IMR-90 (cell line): ENCODE measurements at regions not wholly inside any gene's neighbourhood (a gene's known extent, or its start where the extent isn't known, plus 50 kb on each side); places are given as distances from the start of the nearest gene placed in this dataset.

ENCODE experiments used
- ATAC-seq: fragments of 200-7000 bp; cut with Tn5 transposase; 2 replicates; pipeline ENCODE4 v1.9.1; 2020; ENCODE audit warnings: low read depth, mild to moderate bottlenecking, moderate library complexity
- BruUV-seq: library from RNA; stranded (reverse); fragments of 400-500 nt; replicated peaks from 2 replicates; lab custom pipeline; 2021; lab: Mats Ljungman, UMichigan
- CTCF ChIA-PET: fragments of 300-600 bp; formaldehyde crosslinking; extraction: SDS; loops from one replicate; lab custom pipeline; 2021; ENCODE audit warnings: antibody characterized with exemption; lab: Yijun Ruan, JAX
- POLR2A ChIA-PET: fragments of 300-600 bp; sonication (Branson Sonifier 250); formaldehyde crosslinking; loops from one replicate; lab custom pipeline; 2022; ENCODE audit warnings: antibody characterized with exemption; ENCODE audit not compliant: unreplicated experiment; lab: Charles Lee
- DNase-seq: peaks from one replicate; pipeline ENCODE4 v3.0.0; 2013
- H2AFZ ChIP-seq: replicated peaks from 2 replicates; pipeline ENCODE3; 2013; ENCODE audit warnings: low read length, mild to moderate bottlenecking; ENCODE audit not compliant: poor library complexity
- H2AK5ac ChIP-seq: 2 replicates; pipeline ENCODE4 v1.6.1; 2013; ENCODE audit warnings: low read depth, low read length, inconsistent platforms
- H2AK9ac ChIP-seq: replicated peaks from 2 replicates; pipeline ENCODE3; 2013; ENCODE audit warnings: mild to moderate bottlenecking, low read depth, low read length, moderate library complexity; ENCODE audit not compliant: poor library complexity
- H2BK120ac ChIP-seq: 2 replicates; pipeline ENCODE4 v1.6.1; 2013; ENCODE audit warnings: low read depth, low read length, inconsistent platforms
- H2BK15ac ChIP-seq: 3 replicates; pipeline ENCODE4 v1.6.1; 2013; ENCODE audit warnings: low read depth, low read length, inconsistent platforms
- H2BK20ac ChIP-seq: 2 replicates; pipeline ENCODE4 v1.6.1; 2013; ENCODE audit warnings: low read depth, mild to moderate bottlenecking, inconsistent platforms, low read length, moderate library complexity
- H2BK5ac ChIP-seq: 2 replicates; pipeline ENCODE4 v1.6.1; 2013; ENCODE audit warnings: mild to moderate bottlenecking, low read depth, low read length, inconsistent platforms; ENCODE audit not compliant: poor library complexity, severe bottlenecking
- H3K14ac ChIP-seq: replicated peaks from 2 replicates; pipeline ENCODE4 v1.6.1; 2013; ENCODE audit warnings: low read depth, low read length, inconsistent platforms
- H3K18ac ChIP-seq: 2 replicates; pipeline ENCODE4 v1.6.1; 2013; ENCODE audit warnings: low read depth, low read length, control low read depth
- H3K23ac ChIP-seq: 2 replicates; pipeline ENCODE4 v1.6.1; 2013; ENCODE audit warnings: low read depth, low read length, inconsistent platforms
- H3K27ac ChIP-seq: 2 replicates; pipeline ENCODE4 v1.5.1; 2013; ENCODE audit warnings: mild to moderate bottlenecking, control low read depth, low read length; ENCODE audit not compliant: insufficient read depth
- H3K27me3 ChIP-seq: 2 replicates; pipeline ENCODE4 v1.6.1; 2013; ENCODE audit warnings: low read length; ENCODE audit not compliant: control insufficient read depth, insufficient read depth
- H3K36me3 ChIP-seq: 2 replicates; pipeline ENCODE4 v1.6.1; 2013; ENCODE audit warnings: low read length, mixed read lengths; ENCODE audit not compliant: control insufficient read depth, insufficient read depth
- H3K4ac ChIP-seq: 2 replicates; pipeline ENCODE4 v1.6.1; 2013; ENCODE audit warnings: low read depth, low read length, inconsistent platforms
- H3K4me1 ChIP-seq: 2 replicates; pipeline ENCODE4 v1.6.1; 2013; ENCODE audit warnings: low read length, mixed read lengths; ENCODE audit not compliant: control insufficient read depth, insufficient read depth
- H3K4me2 ChIP-seq: 2 replicates; pipeline ENCODE4 v1.6.1; 2013; ENCODE audit warnings: low read depth, mild to moderate bottlenecking, control low read depth, low read length, moderate library complexity
- H3K4me3 ChIP-seq: 2 replicates; pipeline ENCODE4 v1.5.1; 2013; ENCODE audit warnings: low read depth, mild to moderate bottlenecking, control low read depth, low read length, moderate library complexity; ENCODE audit not compliant: insufficient read depth
- H3K56ac ChIP-seq: 2 replicates; pipeline ENCODE4 v1.6.1; 2013; ENCODE audit warnings: low read length, inconsistent platforms; ENCODE audit not compliant: insufficient read depth; ENCODE audit errors: extremely low read depth
- H3K79me1 ChIP-seq, 2 experiments: 2 replicates each; pipeline ENCODE4 v1.6.1; 2013; ENCODE audit warnings: low read length in 2 of 2, inconsistent platforms in 1 of 2, low read depth in 1 of 2
- H3K9ac ChIP-seq: 2 replicates; pipeline ENCODE4 v1.6.1; 2013; ENCODE audit warnings: low read depth, low read length, control low read depth
- H3K9me1 ChIP-seq: 2 replicates; pipeline ENCODE4 v1.6.1; 2013; ENCODE audit warnings: low read length, inconsistent platforms; ENCODE audit not compliant: insufficient read depth
- H3K9me3 ChIP-seq: 2 replicates; pipeline ENCODE4 v1.6.1; 2013; ENCODE audit warnings: low read length; ENCODE audit not compliant: control insufficient read depth, insufficient read depth
- H4K20me1 ChIP-seq: 2 replicates; pipeline ENCODE4 v1.6.1; 2013; ENCODE audit warnings: low read length, inconsistent platforms; ENCODE audit not compliant: insufficient read depth
- H4K5ac ChIP-seq: 2 replicates; pipeline ENCODE4 v1.6.1; 2013; ENCODE audit warnings: mild to moderate bottlenecking, low read depth, low read length, control low read depth
- H4K8ac ChIP-seq, 2 experiments: 2 replicates each; pipeline ENCODE4 v1.6.1; 2013; ENCODE audit warnings: low read depth in 2 of 2, low read length in 2 of 2, control low read depth in 1 of 2, inconsistent platforms in 1 of 2
- H4K91ac ChIP-seq: 2 replicates; pipeline ENCODE4 v1.6.1; 2013; ENCODE audit warnings: low read depth, low read length, inconsistent platforms; ENCODE audit not compliant: insufficient read depth
- BHLHE40 ChIP-seq: fragments of 150-350 bp; IDR thresholded peaks from 2 replicates; pipeline ENCODE4 v1.6.1; 2016; ENCODE audit warnings: mild to moderate bottlenecking, low read depth, low read length
- CEBPB ChIP-seq: IDR thresholded peaks from 2 replicates; pipeline ENCODE4 v1.6.1; 2012; ENCODE audit warnings: low read depth, low read length, improper control_type of control experiment
- CHD1 ChIP-seq: IDR thresholded peaks from 2 replicates; pipeline ENCODE4 v1.6.1; 2012; ENCODE audit warnings: low read depth, low read length, improper control_type of control experiment
- CTCF ChIP-seq: conservative IDR thresholded peaks from 2 replicates; pipeline ENCODE4 v1.5.1; 2012; ENCODE audit warnings: mild to moderate bottlenecking, low read depth, low read length, improper control_type of control experiment
- FOS ChIP-seq: fragments of 150-350 bp; IDR thresholded peaks from 2 replicates; pipeline ENCODE4 v1.6.1; 2016; ENCODE audit warnings: low read depth, low read length
- MAFK ChIP-seq: IDR thresholded peaks from 2 replicates; pipeline ENCODE4 v1.6.1; 2012; ENCODE audit warnings: low read depth, low read length, improper control_type of control experiment
- MAZ ChIP-seq: IDR thresholded peaks from 2 replicates; pipeline ENCODE4 v1.6.1; 2012; ENCODE audit warnings: low read depth, mild to moderate bottlenecking, low read length, improper control_type of control experiment, moderate library complexity, borderline replicate concordance
- MXI1 ChIP-seq: IDR thresholded peaks from 2 replicates; pipeline ENCODE4 v1.6.1; 2012; ENCODE audit warnings: low read depth, mild to moderate bottlenecking, low read length, moderate library complexity, borderline replicate concordance
- NFE2L2 ChIP-seq: fragments of 150-350 bp; IDR thresholded peaks from 2 replicates; pipeline ENCODE4 v1.6.1; 2016; ENCODE audit warnings: low read depth, mild to moderate bottlenecking, low read length
- POLR2A ChIP-seq: IDR thresholded peaks from 2 replicates; pipeline ENCODE4 v1.6.1; 2012; ENCODE audit warnings: mild to moderate bottlenecking, low read depth, low read length
- RAD21 ChIP-seq: IDR thresholded peaks from 2 replicates; pipeline ENCODE4 v1.6.1; 2012; ENCODE audit warnings: low read length, improper control_type of control experiment
- RCOR1 ChIP-seq: IDR thresholded peaks from 2 replicates; pipeline ENCODE4 v1.6.1; 2012; ENCODE audit warnings: mild to moderate bottlenecking, low read length, improper control_type of control experiment; ENCODE audit not compliant: insufficient replicate concordance
- RFX5 ChIP-seq: IDR thresholded peaks from 2 replicates; pipeline ENCODE4 v1.8.0; 2012; ENCODE audit warnings: low read depth, mild to moderate bottlenecking, low read length, moderate library complexity
- SMC3 ChIP-seq: fragments of 150-350 bp; IDR thresholded peaks from 2 replicates; pipeline ENCODE4 v1.6.1; 2016; ENCODE audit warnings: low read depth, mild to moderate bottlenecking, antibody characterized with exemption, low read length, moderate library complexity
- WGBS, 2 experiments: methylation state at CpG; one replicate each; pipeline versions ENCODE4 v1.1.5 to v1.1.7; 2013; ENCODE audit warnings: missing lambda C conversion rate in 2 of 2; ENCODE audit not compliant: insufficient read length in 1 of 2; ENCODE audit errors: extremely low coverage in 2 of 2; 5-methylcytosine and 5-hydroxymethylcytosine counted together
- dilution Hi-C: fragments of 300-500 bp; cut with HindIII; formaldehyde crosslinking; loops from one replicate; pipeline ENCODE4 v1.14.3; 2018; ENCODE audit warnings: low sequenced_read_pairs; ENCODE audit not compliant: unreplicated experiment
- in situ Hi-C: fragments of 300-500 bp; cut with MboI; formaldehyde crosslinking; loops from 3 replicates; pipeline ENCODE4 v1.14.3; 2019; ENCODE audit warnings: low sequenced_read_pairs, inconsistent platforms, mixed read lengths
- intact Hi-C: fragments of 100-400 bp; cut with micrococcal nuclease; formaldehyde crosslinking; loops from 2 replicates; pipeline ENCODE4 v1.10.0; 2022
- TF ChIP-seq, protein P1 (sequence below): fragments of 150-350 bp; IDR thresholded peaks from 2 replicates; pipeline ENCODE4 v1.6.1; 2017; ENCODE audit warnings: mild to moderate bottlenecking, antibody characterized with exemption, low read length, low read depth
- TF ChIP-seq, protein P2 (sequence below): fragments of 150-350 bp; IDR thresholded peaks from 2 replicates; pipeline ENCODE4 v1.6.1; 2016; ENCODE audit warnings: low read depth, mild to moderate bottlenecking, low read length, moderate library complexity, borderline replicate concordance

- H2BK5ac ChIP-seq, result no peak overlapping the region
- H3K4me3 ChIP-seq, result no peak overlapping the region
- no peak overlapping the region for H2AK5ac ChIP-seq
- no peak overlapping the region for H3K23ac ChIP-seq
- dilution Hi-C loops, result no loop called here
- H2BK20ac ChIP-seq, result no peak overlapping the region
- no peak overlapping the region for H3K9ac ChIP-seq
- no peak overlapping the region for H2BK120ac ChIP-seq
- no peak overlapping the region for H3K56ac ChIP-seq
- ATAC-seq, result no peak
- no peaks in the 10 kb centered on the region for H4K20me1 ChIP-seq
- H3K14ac ChIP-seq, result no peak overlapping the region
- BruUV-seq, result no TSS peak
- H2AK9ac ChIP-seq, result no peak overlapping the region
- H3K27ac ChIP-seq, result no peak overlapping the region
- no peak overlapping the region for H3K18ac ChIP-seq
- no CpG with 5 or more reads among the region's 24 CpGs for WGBS, 2 experiments
- H3K4me2 ChIP-seq, result no peak overlapping the region
- intact Hi-C loops, result no loop called here
- H3K9me3 ChIP-seq, result peaks cover 56% of the 10 kb centered on the region
- no peak overlapping the region for H3K4ac ChIP-seq
- H2AFZ ChIP-seq, result no peak overlapping the region
- POLR2A ChIA-PET, result no interaction called here
- H3K4me1 ChIP-seq, result no peaks in the 10 kb centered on the region
- H4K8ac ChIP-seq, result no peak overlapping the region
- H3K36me3 ChIP-seq, result no peaks in the 10 kb centered on the region
- H3K9me1 ChIP-seq, result no peaks in the 10 kb centered on the region
- in situ Hi-C loops, result no loop called here
- CTCF ChIA-PET, result no interaction called here
- H4K91ac ChIP-seq, result no peak overlapping the region
- no peak overlapping the region for H4K5ac ChIP-seq
- no peak overlapping the region for H2BK15ac ChIP-seq
- no peaks in the 10 kb centered on the region for H3K79me1 ChIP-seq
- H3K27me3 ChIP-seq, result no peaks in the 10 kb centered on the region
- DNase-seq, result no peak
- TF ChIP-seq MAFK (no peak), NFE2L2 (no peak), CEBPB (no peak), RFX5 (no peak), SMC3 (no peak), RCOR1 (no peak), MAZ (no peak), CTCF (no peak), MXI1 (no peak), FOS (no peak), CHD1 (no peak), BHLHE40 (no peak), POLR2A (no peak), RAD21 (no peak)
- TF ChIP-seq, protein P1, sequence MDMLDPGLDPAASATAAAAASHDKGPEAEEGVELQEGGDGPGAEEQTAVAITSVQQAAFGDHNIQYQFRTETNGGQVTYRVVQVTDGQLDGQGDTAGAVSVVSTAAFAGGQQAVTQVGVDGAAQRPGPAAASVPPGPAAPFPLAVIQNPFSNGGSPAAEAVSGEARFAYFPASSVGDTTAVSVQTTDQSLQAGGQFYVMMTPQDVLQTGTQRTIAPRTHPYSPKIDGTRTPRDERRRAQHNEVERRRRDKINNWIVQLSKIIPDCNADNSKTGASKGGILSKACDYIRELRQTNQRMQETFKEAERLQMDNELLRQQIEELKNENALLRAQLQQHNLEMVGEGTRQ, result no peak
- TF ChIP-seq, protein P2, sequence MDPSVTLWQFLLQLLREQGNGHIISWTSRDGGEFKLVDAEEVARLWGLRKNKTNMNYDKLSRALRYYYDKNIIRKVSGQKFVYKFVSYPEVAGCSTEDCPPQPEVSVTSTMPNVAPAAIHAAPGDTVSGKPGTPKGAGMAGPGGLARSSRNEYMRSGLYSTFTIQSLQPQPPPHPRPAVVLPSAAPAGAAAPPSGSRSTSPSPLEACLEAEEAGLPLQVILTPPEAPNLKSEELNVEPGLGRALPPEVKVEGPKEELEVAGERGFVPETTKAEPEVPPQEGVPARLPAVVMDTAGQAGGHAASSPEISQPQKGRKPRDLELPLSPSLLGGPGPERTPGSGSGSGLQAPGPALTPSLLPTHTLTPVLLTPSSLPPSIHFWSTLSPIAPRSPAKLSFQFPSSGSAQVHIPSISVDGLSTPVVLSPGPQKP, result no peak
Measured at GRCh38 chr10:128475686-128476367, 349.6 kb upstream of the MKI67 start.
